HuH-7.5 (cell line): ENCODE measurements at regions not wholly inside any gene's neighbourhood (a gene's known extent, or its start where the extent isn't known, plus 50 kb on each side); places are given as distances from the start of the nearest gene placed in this dataset.

ENCODE experiments used
- DNase-seq: peaks from one replicate; pipeline ENCODE4 v3.0.0; 2011; ENCODE audit warnings: low spot score

GRCh38 chr10:131445623-131446022 lies 134.1 kb upstream of the TCERG1L start:
- DNase-seq = no peak

- DNase-seq = no peak
These were observed 134.7 kb upstream of the TCERG1L start for GRCh38 chr10:131446171-131446570.

- no peak for DNase-seq
These were observed 136.7 kb upstream of the TCERG1L start for GRCh38 chr10:131448171-131448570.

- DNase-seq = no peak
These were observed 137.4 kb upstream of the TCERG1L start for GRCh38 chr10:131448883-131449282.

GRCh38 chr10:131450216-131450765 lies 138.8 kb upstream of the TCERG1L start:
- no peak for DNase-seq

- no peak for DNase-seq
These were observed 140.0 kb upstream of the TCERG1L start for GRCh38 chr10:131451407-131452015.

GRCh38 chr10:131452926-131453720 lies 141.6 kb upstream of the TCERG1L start:
- no peak for DNase-seq

- DNase-seq = no peak
These were observed 142.5 kb upstream of the TCERG1L start for GRCh38 chr10:131453721-131454634.

- DNase-seq = no peak
These were observed 144.9 kb upstream of the TCERG1L start for GRCh38 chr10:131456411-131456810.

- no peak for DNase-seq
These were observed 149.6 kb upstream of the TCERG1L start for GRCh38 chr10:131461093-131461492.

GRCh38 chr10:131464789-131465188 lies 153.3 kb upstream of the TCERG1L start:
- DNase-seq = no peak

- no peak for DNase-seq
These were observed 158.0 kb upstream of the TCERG1L start for GRCh38 chr10:131469551-131469950.

- no peak for DNase-seq
These were observed 162.1 kb upstream of the TCERG1L start for GRCh38 chr10:131473645-131474044.

- DNase-seq = no peak
These were observed 162.9 kb upstream of the TCERG1L start for GRCh38 chr10:131474416-131474815.

GRCh38 chr10:131475043-131475442 lies 163.5 kb upstream of the TCERG1L start:
- no peak for DNase-seq

GRCh38 chr10:131475803-131476202 lies 164.3 kb upstream of the TCERG1L start:
- DNase-seq = no peak

- no peak for DNase-seq
These were observed 166.1 kb upstream of the TCERG1L start for GRCh38 chr10:131477457-131478121.

- no peak for DNase-seq
These were observed 167.0 kb upstream of the TCERG1L start for GRCh38 chr10:131478377-131478989.

- DNase-seq = no peak
These were observed 168.5 kb upstream of the TCERG1L start for GRCh38 chr10:131480066-131480465.

GRCh38 chr10:131480861-131481260 lies 169.3 kb upstream of the TCERG1L start:
- DNase-seq = no peak

GRCh38 chr10:131485732-131486131 lies 174.2 kb upstream of the TCERG1L start:
- DNase-seq = no peak
